Islet precursor cell (in vitro differentiated cells): ENCODE measurements at regions not wholly inside any gene's neighbourhood (a gene's known extent, or its start where the extent isn't known, plus 50 kb on each side); places are given as distances from the start of the nearest gene placed in this dataset.
"Not testable (repeated sequence)": the region's sequence is repeated elsewhere in the genome, so short reads cannot be mapped to it uniquely, and the experiment has no call there.

Experiments
- DNase-seq: peaks from one replicate; pipeline ENCODE4 v3.0.0-alpha.2; 2018

DNA sequence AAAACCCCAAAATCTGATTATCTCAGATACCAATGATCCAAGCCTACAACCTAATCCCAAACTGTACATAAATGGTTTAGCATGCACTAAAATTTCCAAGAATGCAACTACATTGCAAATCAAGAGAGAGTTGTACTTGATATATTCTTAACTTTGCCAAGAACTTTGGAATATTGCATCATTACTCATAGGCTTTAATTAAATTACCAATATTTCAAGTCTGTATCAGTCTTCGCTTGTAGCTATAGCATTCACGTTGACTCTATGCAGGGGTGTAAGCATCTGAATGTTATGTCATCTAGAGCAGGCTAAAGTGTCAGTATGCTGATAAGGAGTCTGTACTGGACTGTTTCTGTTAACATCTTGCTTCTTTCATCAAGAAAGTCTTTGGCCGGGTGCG lies 56.3 kb downstream of the FOXI3 start:
- DNase-seq: no peak

GRCh38 chr2:88377641-88377991 lies 74.9 kb downstream of the FOXI3 start:
- no peak for DNase-seq

DNA sequence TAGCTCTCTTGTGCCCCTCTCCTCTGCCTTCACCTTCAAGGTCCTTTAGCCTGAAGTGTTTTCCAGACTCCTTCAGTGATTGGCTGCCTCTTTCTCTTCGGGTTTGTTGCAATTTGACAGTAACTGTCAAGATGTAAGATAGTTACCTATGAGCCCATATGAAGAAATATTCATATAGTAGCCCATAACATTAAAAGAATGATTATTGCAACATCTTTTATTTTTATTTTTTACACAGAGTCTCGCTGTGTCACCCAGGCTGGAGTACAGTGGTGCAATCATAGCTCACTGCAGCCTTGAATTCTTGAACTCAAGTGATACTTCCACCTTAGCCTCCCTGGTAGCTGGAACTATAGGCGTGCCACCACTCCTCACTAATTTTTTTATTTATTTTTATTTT lies 80.5 kb downstream of the FOXI3 start:
- DNase-seq: no peak

DNA sequence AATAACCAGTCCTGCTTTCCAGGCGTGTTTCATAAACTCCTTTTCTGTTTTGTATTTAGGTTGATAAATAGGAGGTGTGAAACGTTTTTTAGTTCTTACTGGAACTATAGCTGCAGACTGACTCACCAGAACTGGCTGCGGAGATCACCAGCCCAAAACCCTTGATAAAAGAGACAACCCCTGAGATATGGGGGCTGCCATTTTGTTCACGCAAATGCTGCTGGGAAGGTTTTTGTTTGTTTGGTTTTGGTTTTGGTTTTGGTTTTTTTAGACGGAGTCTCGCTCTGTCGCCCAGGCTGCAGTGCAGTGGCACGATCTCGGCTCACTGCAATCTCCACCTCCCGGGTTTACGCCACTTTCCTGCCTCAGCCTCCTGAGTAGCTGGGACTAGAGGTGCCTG lies 87.1 kb downstream of the FOXI3 start:
- not testable (repeated sequence) for DNase-seq

DNA sequence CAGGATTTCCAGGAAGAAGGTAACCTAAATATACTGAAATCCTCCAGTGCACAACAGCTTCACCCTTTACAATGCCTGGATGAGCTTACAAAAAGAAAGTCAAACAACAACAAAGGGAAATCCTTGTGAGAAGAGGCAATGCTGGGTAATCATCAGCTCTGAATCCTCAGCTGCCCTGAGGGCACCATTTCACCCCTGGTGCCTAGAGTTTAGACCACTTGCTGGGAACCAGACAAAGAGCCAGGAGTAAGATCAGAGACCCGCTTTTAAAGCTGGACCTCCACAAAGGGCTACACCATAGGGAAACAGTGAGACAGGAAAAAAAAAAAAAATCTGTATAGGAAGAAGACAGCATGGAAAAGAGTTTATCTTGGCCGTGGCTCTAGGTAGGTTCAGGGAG lies 97.0 kb downstream of the FOXI3 start:
- DNase-seq: peak; percentile 90

DNA sequence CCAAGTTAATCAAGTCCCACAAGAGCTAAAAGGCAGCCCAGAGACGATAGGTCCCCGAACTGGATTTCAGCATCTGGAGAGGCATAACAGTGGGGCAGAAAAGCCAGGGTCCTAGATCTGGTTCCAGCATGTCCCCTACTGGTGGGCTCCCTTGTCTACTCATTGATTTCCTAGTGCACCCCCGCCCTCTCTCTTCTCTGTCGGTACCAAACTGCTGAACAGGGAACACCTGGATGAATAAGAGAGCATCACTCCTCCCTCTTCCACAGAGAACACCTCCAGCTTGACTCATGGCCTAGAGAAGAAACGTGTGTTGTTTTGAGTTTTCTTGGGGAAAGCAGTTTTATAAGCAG lies 101.3 kb downstream of the FOXI3 start:
- no peak for DNase-seq

- DNase-seq: peak; percentile 95
Measured at GRCh38 chr2:88350331-88351248, 101.9 kb downstream of the FOXI3 start.

DNA sequence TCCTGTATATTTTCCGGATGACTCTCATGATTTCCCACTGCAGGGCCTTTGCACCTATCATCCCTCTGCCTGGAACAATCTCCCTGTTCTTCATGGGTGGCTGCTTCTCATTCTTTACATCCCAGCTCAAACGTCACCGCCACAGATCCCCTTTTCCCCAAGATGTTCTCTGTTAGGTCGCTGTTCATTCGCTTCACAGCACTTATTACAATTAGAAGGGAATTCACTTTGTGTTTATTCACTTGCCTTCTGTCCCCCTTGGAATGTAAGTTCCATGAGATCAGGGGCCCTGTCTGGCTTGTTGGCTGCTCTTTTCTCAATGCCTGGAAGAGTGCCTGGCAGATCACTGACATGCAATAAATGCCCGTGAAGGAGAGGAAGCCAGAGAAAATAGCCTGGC lies 106.7 kb downstream of the FOXI3 start:
- DNase-seq: peak; percentile 61

GRCh38 chr2:88342749-88343148 lies 109.7 kb downstream of the FOXI3 start:
- no peak for DNase-seq

GRCh38 chr2:88334418-88334817 lies 118.1 kb downstream of the FOXI3 start:
- DNase-seq: no peak

DNA sequence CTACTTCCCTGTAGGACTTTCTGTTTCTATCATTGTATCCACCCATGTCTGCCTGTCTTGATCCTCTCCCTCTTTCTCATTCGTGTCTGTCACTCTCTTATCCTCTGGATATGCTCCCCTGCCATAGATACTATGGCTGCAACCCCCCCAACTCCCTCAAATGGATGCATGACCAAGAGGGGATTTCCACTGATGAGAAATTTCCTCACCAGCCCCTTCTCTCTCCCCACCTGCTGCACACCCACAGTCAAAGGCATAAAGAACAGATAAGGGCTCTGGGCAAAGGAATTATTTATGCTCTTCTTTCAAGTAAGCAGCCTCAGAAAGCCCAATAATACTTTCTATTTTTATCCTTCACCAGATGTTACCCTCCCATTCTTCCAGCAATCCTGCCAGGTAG lies 121.3 kb downstream of the FOXI3 start:
- no peak for DNase-seq

- DNase-seq: peak; percentile 97
Measured at GRCh38 chr2:88329815-88330603, 122.5 kb downstream of the FOXI3 start.

- peak; percentile 52 for DNase-seq
Measured at GRCh38 chr2:88321449-88322248, 130.8 kb downstream of the FOXI3 start.

- DNase-seq: no peak
Measured at GRCh38 chr2:88320076-88320773, 132.3 kb downstream of the FOXI3 start.

GRCh38 chr2:88318956-88319330 lies 133.6 kb downstream of the FOXI3 start:
- DNase-seq: no peak

DNA sequence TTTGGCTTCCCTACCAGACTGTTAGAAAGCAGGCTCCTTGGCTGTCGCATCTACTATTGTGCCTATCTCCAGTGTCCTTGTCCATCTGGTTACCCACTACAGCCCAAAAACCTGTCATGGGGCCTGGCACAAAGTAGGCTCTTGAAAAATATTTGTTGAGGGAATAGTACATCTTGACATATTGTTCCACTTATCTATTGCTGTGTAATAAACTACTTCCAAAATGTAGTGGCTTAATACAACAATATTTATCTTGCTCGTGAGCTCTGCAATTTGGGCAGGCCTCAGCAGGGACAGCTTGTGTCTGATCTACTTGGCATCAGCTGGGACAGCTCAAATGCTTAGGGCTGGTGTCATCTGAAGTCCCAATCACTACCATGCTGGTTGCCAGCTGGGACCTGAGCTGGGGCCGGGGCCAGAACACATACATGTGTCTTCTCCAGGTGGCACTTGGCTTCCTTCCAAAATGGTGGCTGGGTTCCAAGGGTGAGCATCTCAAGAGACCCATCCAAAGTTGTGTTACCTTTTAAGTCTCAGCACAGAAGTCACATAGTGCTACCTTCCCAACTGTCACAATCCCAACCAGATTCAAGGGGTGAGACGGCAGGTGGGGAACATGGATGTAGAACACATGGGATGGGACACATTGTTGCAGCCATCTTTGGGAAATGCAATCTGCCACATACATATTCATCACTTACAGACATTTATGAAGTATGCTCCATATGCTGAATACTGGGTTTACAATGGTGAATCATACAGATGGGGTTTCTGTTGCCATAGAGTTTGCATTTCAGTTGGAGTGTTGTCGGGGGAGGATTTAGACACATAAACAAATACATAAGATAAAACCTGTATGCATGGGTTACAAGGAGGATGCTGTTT lies 134.2 kb downstream of the FOXI3 start:
- DNase-seq: no peak

DNA sequence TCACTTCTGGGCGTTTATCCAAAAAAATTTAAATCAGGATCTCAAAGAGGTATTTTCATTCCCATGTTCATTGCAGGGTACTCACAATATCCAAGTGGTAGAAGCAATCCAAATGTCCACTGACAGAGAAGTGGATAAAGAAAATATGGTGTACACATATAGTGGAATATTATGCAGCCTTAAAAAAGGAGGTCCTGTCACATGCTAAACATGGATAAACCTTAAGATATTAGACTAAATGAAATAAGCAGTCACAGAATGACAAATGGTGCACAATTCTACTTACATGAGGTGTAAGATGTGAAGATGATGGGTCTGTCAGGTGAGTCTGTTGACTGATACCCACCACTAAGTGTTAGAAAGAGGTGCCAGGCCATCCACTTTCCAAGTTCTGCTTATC lies 140.6 kb downstream of the THNSL2 start:
- no peak for DNase-seq

DNA sequence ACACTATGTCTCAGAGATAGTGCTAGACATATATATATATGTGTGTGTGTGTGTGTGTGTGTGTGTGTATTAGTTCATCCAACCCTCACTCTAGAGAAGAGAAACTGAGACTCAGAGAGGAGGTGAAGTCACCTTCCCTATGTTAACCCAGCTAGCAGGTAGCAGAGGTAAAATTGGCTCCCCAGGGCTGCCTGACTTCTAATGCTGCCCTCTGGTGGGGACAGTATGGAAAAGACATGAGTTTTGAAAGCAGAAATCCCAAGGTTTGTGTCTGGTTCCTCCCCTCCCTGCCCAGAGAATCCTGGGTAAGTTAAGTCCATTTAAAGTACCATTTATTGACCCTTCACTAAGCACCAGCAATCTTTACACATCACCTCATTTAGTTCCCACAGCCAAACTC lies 137.7 kb downstream of the THNSL2 start:
- no peak for DNase-seq

DNA sequence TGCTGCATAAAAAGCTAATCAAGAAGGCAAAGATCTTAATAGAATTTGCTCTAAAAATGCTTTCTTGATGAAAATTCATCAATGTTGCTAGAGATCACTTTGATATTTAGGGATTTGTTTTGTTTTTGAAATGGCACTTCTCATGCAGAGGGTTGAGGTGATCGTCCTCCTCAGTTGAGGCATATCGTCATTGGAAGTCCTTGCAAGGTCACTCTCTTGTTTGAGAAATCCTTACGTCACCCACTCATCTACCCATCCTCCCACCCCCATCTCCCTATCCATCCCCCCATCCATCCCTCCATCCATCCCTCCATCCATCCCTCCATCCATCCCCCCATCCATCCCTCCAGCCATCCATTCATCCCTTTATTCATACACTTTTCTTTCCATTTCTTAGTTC lies 133.7 kb downstream of the THNSL2 start:
- no peak for DNase-seq

GRCh38 chr2:88296247-88296646 lies 126.1 kb downstream of the THNSL2 start:
- DNase-seq: no peak

- no peak for DNase-seq
Measured at GRCh38 chr2:88283886-88284592, 113.9 kb downstream of the THNSL2 start.
